Adrenal gland (tissue), 9 donors: ENCODE measurements at regions not wholly inside any gene's neighbourhood (a gene's known extent, or its start where the extent isn't known, plus 50 kb on each side); places are given as distances from the start of the nearest gene placed in this dataset.

Experiments used
- DNase-seq, 7 donors: peaks; one replicate each; pipeline ENCODE4 v3.0.0-alpha.2; 2019 to 2020
- H3K27ac ChIP-seq, 5 donors: fragments of 200-600 bp; sonication (generic) in 4 of 5; 1 replicate in 3 of 5; 2 replicates in 2 of 5; pipeline versions ENCODE4 v1.5.1 to v1.8.0; 2016 to 2020; ENCODE audit warnings: mild to moderate bottlenecking in 1 of 5
- H3K27me3 ChIP-seq: fragments of 200-600 bp; 2 replicates; pipeline ENCODE4 v1.8.0; 2021
- H3K36me3 ChIP-seq, 2 donors: fragments of 200-600 bp; replicated peaks in 1 of 2; 1 replicate in 1 of 2; 2 replicates in 1 of 2; pipeline versions ENCODE4 v1.5.1 to v1.8.0; 2018 to 2022
- H3K4me1 ChIP-seq, 2 donors: fragments of 200-600 bp; replicated peaks in 1 of 2; 1 replicate in 1 of 2; 2 replicates in 1 of 2; pipeline versions ENCODE4 v1.5.1 to v1.8.0; 2018 to 2021
- H3K4me3 ChIP-seq, 4 donors: fragments of 200-600 bp; sonication (generic) in 3 of 4; one replicate each; pipeline ENCODE4 v1.5.1; 2016 to 2018
- H3K9me3 ChIP-seq, 3 donors: fragments of 200-600 bp; sonication (generic) in 1 of 3; replicated peaks in 1 of 3; 1 replicate in 2 of 3; 2 replicates in 1 of 3; pipeline versions ENCODE4 v1.5.1 to v1.8.0; 2016 to 2021
- CTCF ChIP-seq, 6 experiments: fragments of 450-650 bp in 4 of 6; fragments of 200-600 bp in 2 of 6; sonication (generic) in 1 of 6; IDR thresholded peaks; 1 replicate in 5 of 6; 2 replicates in 1 of 6; pipeline versions ENCODE4 v1.5.1 to v1.8.0; 2016 to 2021; ENCODE audit warnings: antibody characterized with exemption in 6 of 6, mild to moderate bottlenecking in 2 of 6, moderate library complexity in 1 of 6
- POLR2A ChIP-seq, 2 donors: fragments of 450-650 bp; IDR thresholded peaks; one replicate each; pipeline ENCODE4 v1.6.1; 2017; ENCODE audit warnings: antibody characterized with exemption in 2 of 2, mild to moderate bottlenecking in 2 of 2, moderate library complexity in 1 of 2
- WGBS, 4 donors: extraction: QIAGEN DNeasy Blood & Tissue Kit in 2 of 4; methylation state at CpG; one replicate each; pipeline versions ENCODE4 v1.1.5 to v1.1.7; 2013 to 2017; 5-methylcytosine and 5-hydroxymethylcytosine counted together
- intact Hi-C, 2 donors: fragments of 100-400 bp; cut with DNase I; formaldehyde crosslinking; loops; one replicate each; pipeline versions ENCODE4 v1.14.1 to v1.15.0; 2022 to 2023
- donor health status: healthy with polysubstance abuse.
- donor health status: Bipolar disorder and iron deficiency.
- donor health status: DM: yes; HTN: yes; CAD: no.
- donor health status: DM: no; HTN: no; CAD: no.
- donor health status: DM: no; HTN: no; CAD: no.

- intact Hi-C loops: no loop called here
- H3K4me1 ChIP-seq: no peaks in the 10 kb centered on the region
- TF ChIP-seq CTCF (IDR thresholded peaks at IDR 0.05) (no peak), POLR2A (IDR thresholded peaks at IDR 0.05) (no peak)
- H3K4me3 ChIP-seq: no peak overlapping the region
- no peaks in the 10 kb centered on the region for H3K9me3 ChIP-seq
- WGBS, 4 donors: 29 to 64% (median 46%) methylated on average over 1 of the region's 1 CpG; no CpG with 5 or more reads in 1 of the 4 donors
- peaks cover 12% of the 10 kb centered on the region for H3K27me3 ChIP-seq
- no peaks in the 10 kb centered on the region for H3K36me3 ChIP-seq
- DNase-seq: no peak
- H3K27ac ChIP-seq: no peak overlapping the region
Observed at GRCh38 chr9:135196474-135196873, 109.0 kb downstream of the OLFM1 start.

GRCh38 chr9:135198144-135198543 is 110.7 kb downstream of the OLFM1 start:
- Histone ChIP-seq H3K4me1 (no peaks in the 10 kb centered on the region), H3K9me3 (no peaks in the 10 kb centered on the region), H3K36me3 (no peaks in the 10 kb centered on the region), H3K27me3 (peaks cover 12% of the 10 kb centered on the region), H3K27ac (no peak overlapping the region), H3K4me3 (no peak overlapping the region)
- intact Hi-C loops: no loop called here
- 52 to 67% (median 57%) methylated on average over 14 to 15 of the region's 15 CpGs for WGBS, 4 donors
- no peak for DNase-seq
- no peak for TF ChIP-seq POLR2A (IDR thresholded peaks at IDR 0.05)
- no peak for TF ChIP-seq CTCF (IDR thresholded peaks at IDR 0.05)

GRCh38 chr9:135198586-135199285 is 111.3 kb downstream of the OLFM1 start:
- Histone ChIP-seq H3K27me3 (peaks cover 12% of the 10 kb centered on the region), H3K4me1 (no peaks in the 10 kb centered on the region), H3K27ac (no peak overlapping the region), H3K9me3 (no peaks in the 10 kb centered on the region), H3K4me3 (no peak overlapping the region), H3K36me3 (no peaks in the 10 kb centered on the region)
- intact Hi-C loops: no loop called here
- no peak for DNase-seq
- TF ChIP-seq POLR2A (IDR thresholded peaks at IDR 0.05) (no peak), CTCF (IDR thresholded peaks at IDR 0.05) (no peak)
- 16 to 46% (median 34%) methylated on average over 10 to 16 of the region's 16 CpGs for WGBS, 4 donors

- WGBS, 4 donors: 65 to 79% (median 70%) methylated on average over 5 of the region's 5 CpGs
- TF ChIP-seq CTCF (IDR thresholded peaks at IDR 0.05) (no peak), POLR2A (IDR thresholded peaks at IDR 0.05) (no peak)
- Histone ChIP-seq H3K4me1 (no peaks in the 10 kb centered on the region), H3K27me3 (peaks cover 5% of the 10 kb centered on the region), H3K4me3 (no peak overlapping the region), H3K9me3 (no peaks in the 10 kb centered on the region), H3K36me3 (no peaks in the 10 kb centered on the region), H3K27ac (no peak overlapping the region)
- intact Hi-C loops: no loop called here
- no peak for DNase-seq
Observed at GRCh38 chr9:135199489-135199888, 112.0 kb downstream of the OLFM1 start.
